HL-60/S4 (cell line): ENCODE measurements at regions not wholly inside any gene's neighbourhood (a gene's known extent, or its start where the extent isn't known, plus 50 kb on each side); places are given as distances from the start of the nearest gene placed in this dataset.

Experiments used
- in situ Hi-C: fragments of 300-500 bp; cut with MboI; formaldehyde crosslinking; loops from 2 replicates; pipeline ENCODE4 v1.14.3; 2022; ENCODE audit warnings: low sequenced_read_pairs

DNA sequence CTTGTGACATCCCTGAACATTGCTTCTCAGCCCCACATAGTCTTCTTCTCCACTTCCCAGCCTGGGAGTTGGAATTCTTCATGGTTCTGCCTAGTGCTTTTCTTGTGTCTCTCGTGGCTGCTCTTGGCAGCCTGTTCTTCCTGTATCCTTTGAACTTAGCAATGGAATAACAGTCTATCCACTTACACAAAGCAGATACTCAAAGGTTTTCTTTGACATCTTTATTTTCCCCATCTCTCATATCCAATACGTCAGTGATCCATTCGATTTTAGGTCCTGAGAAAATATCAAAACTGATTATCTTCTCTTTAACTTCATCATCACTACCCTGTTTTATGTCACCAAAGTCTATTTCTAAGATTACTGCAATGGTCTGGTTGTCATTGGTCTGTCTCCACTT, 1091.2 kb upstream of the PIK3C3 start:
- in situ Hi-C loops = no loop called here

DNA sequence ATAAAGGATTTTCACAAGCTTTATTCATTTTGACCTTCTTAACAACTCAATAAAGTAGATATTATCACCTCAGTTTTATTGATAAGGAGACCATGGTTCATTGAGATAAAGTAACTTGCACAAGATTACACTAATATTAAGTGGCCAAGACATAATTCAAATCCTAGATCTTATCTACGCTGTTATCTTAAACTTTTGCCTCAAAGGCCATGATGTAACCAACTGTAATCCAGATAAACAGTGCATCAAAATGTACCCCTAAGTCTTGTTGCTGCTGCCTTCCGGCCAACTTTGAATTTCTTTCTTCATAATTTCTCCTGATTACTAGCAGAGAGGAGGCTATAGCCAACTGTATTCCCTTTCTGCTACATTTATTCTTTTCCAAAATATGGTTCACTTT, 1094.8 kb upstream of the PIK3C3 start:
- in situ Hi-C loops = no loop called here

DNA sequence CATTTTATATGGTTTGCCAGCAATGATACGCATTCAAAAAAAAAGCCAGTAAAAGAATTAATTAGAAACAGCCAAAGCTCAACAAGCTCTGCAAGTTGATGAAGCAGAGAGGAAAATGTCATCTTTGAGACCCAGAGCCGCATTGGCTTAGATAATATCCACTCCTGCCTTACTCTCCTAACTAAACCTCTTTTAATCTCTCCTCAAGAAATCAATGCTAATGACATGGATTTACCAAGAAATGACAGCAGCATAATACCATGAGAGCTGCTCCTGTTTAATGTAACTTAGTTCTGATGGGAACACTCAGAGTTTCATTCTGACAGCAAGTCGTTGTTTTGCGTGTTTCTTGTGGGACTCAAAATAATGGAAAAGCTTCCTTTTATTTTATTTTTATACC, 1099.4 kb upstream of the PIK3C3 start:
- in situ Hi-C loops = no loop called here

DNA sequence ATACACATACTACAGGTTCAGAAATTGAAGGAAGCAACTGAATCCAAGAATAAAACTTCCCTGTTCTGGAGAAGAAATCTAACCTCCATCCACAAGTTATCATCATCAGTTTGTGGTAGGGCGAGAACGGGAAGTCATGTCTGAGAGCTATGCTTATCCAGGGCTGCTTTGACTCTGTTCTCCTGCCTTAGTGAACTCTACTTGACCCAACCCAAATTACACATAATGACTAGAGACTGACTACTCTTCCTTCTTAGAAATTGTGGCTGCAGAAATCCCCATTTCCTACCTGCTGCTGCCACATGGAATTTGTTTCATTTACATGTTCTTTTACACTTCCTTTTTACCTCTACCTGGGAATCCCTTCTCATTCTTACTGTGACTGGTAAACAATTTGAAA, 1102.6 kb upstream of the PIK3C3 start:
- in situ Hi-C loops = no loop called here

DNA sequence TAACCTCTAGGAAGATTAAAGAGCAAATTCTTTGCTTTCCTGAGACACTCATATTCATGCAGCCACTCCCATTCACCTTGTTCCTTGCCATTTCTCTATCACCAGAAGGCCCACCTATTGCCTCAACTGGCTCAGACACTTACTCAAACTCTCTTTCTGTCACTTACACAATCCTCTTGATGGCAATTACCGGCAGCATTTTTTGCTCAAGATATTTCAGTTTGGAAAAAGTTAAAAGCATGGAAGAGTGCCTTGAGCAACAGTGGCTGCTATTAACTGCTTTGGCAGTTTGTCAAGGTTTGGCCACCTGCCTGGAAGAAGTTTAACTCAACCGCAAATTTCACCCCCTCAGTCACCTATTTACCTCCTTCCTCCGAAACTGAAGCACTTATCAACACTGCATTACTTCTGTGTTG, 1104.0 kb upstream of the PIK3C3 start:
- in situ Hi-C loops = no loop called here

DNA sequence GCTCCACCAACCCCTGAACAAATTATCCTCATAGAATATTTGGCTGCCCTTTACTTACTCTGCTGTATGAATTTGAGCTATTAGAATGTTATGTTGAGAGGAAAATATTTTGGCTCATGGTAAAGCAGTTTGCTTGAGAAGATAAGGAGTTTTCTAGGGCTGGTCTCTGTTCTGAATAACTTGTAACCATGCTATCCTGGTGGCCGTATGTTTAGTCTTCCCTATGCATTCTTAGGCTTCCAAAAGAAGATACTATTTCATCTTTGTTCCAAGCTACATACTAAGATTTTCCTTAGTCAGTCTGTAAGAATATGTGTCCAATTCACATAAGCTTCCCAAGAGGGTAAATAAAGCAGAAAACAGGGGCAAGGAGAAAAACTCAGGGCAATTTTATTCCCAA, 1105.1 kb upstream of the PIK3C3 start:
- in situ Hi-C loops = no loop called here

DNA sequence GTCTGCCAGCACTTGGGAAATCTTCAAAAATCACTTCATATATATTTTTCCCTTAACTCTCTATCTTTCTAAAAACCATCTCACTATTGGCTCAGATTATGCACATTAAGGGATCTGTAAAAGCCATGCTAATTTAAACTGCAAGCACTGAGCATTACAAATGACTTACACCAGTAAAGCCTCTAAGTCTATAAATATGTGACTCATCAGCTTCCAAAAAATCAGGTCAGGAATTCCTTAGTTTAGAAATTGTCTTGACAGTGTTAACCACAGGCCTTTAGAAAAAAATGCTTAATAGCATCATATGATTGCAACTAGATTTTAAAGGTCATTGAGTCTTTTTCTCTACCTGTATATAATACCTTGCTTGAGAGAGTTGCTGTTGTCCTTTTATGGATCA, 1113.6 kb upstream of the PIK3C3 start:
- in situ Hi-C loops = no loop called here

DNA sequence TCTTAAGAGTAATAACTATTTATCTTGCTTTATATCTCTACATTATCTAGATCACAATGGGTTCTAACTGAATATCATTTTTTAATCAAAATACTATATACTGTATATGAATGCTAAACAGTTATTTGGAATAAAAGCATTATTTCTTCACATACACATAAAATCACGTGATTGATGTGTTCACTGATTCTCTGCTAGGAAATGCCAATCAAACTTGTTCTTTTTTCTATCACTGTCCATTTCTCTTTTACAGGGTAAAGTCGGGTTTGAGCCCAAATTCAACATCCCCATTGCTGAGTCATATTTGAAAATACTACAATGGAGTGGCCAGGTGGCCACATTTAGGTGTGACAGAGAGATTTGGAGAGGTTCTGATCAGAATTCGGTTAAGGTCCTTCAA, 1114.0 kb upstream of the PIK3C3 start:
- in situ Hi-C loops = no loop called here

DNA sequence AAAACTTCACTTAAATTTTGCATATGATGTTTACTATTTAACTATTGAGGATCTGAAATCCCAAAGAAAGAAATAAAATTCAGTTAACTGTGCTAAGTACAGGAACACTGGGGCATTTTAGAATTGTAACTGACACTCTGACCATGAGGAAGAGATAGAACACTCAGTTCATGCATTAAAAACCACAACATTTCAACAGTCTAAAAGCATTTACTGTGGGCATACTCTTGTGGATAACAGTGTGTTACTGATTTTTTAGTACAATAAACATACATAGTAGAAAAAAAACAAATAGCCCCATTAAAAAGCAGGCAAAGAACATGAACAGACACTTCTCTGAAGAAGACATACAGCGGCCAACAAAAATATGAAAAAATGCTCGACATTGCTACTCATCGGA, 1122.7 kb upstream of the PIK3C3 start:
- in situ Hi-C loops = no loop called here

DNA sequence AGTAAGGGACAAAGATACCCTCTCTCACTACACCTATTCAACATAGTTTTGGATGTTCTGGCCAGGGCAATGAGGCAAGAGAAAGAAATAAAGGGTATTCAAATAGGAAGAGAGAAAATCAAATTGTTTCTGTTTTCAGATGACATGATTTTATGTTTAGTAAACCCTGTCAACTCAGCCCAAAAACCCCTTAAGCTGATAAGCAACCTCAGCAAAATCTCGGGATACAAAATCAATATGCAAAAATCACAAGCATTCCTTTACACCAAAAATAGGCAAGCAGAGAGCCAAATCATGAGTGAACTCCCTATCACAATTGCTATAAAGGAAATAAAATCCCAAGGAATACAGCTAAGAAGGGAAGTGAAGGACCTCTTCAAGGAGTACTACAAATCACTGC, 1130.7 kb upstream of the PIK3C3 start:
- in situ Hi-C loops = no loop called here

DNA sequence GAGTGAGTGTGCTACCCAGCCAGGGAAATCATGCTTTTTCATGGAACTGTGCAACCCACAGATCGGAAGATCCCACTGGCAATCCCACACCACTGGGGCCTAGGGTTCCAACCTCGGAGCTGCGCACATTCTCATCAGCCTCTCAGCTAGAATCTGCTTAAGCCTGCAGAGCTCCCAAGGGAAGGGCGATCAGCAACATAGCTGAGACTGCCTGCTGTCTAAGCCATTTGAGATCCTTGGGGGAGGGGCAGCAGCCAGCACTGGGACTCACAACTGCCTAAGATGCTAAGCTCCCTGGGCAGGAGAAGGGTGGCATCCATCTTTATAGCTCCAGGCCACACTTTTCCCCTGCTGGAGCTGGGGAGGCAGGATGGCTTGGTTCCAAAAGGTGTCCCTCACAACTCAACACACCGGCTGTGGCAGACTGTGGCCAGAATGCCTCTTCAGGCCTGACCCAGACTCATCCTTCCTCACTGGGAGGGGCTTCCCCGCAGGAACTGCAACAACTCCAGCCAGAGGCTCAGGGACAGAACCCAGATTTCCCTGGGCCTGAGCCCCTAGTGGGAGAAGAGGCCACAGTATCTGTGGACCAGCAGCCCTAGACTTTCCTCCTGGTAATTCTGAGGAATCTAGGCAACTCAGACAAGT, 1133.3 kb upstream of the PIK3C3 start:
- in situ Hi-C loops = no loop called here

DNA sequence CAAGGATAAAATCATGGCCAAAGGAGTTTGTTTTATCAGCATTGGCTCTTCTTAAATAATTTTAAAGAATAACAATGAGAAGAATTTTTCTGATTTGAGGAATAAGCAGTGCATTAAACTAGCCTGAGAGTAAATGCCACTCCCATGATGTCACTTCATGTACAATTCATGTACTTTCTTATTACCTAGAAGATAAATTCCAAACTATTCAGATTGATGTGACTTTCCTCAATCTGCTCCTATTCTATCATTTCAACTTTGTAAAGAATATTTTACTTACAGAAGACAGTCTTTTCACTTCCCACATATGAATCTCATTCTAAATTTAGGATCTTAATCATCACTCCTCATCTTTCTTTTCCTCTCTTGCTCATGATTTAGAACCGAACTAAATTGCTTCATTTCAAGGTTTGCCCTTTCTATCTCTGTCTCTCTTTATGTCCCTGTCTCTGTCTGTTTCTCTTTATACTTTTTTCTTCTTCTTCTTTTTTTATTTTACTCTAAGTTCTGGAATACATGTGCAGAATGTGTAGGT, 1142.0 kb upstream of the PIK3C3 start:
- in situ Hi-C loops = no loop called here

DNA sequence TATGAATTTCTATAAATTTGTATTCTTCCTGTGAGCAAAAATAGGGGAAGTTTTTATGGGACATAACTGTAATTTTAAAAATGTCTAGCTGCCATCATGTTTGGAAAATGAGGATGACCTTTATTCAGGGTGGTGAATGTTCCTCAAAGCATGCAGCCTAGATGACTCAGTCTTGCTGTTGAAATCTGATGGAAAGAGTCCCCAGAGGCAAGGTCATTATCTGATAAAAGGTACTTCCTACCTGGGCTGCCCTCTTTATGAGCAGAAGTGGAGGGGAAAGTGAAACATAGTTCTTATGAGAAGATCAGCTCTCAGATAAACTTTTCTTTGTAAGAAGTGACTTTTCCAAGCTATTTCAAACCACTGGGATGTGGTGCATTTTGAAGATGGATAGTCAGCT, 1144.7 kb upstream of the PIK3C3 start:
- in situ Hi-C loops = no loop called here

DNA sequence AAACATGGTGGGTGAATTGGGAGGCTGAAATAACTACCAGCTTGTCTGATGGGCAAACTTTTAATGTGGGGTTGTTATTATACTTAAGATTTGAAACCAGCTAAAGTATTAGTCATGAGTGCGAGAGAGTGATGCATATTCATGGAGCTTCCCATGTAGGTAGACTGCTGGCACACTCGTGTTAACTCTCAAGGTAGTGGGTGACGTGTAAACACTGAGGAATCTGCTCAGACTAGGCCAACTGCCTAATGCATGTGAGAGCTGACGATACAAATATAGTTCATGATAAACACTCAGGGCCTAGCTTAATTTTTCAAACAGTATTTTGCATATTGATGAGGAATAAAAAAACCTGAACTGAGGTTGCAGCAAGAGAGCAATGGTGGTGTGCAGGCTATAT, 1165.7 kb upstream of the PIK3C3 start:
- in situ Hi-C loops = no loop called here

DNA sequence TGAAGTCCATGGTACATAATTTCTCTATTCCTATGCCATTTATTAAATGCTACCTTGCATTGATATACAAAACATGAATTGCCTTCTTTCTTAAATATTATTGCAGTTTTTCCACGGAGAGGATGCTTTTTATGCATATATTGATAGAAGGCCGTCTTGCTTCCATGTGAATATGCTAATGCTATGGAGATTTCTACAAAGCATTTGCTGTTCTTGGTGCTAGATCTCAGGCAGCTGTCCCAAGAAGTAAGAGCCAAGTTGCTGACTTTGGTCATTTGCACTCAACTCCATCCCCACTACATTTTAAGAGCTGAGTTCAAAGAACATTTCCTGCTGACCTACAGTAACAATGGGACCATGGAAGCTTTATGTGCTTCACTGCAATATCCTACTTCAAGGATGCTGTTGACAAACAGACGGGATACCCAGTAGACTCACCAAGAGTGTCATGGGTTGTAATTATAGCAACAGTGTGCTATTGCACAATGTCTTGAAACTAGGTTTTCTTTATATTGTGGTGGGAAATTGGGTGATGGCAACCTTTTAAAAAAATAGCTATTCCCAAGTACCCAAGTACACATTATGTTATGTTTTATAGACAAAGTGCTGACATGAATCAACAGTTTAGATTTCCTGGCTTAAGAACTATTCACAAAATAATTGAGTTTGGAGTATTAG, 1172.4 kb upstream of the PIK3C3 start:
- in situ Hi-C loops = no loop called here

DNA sequence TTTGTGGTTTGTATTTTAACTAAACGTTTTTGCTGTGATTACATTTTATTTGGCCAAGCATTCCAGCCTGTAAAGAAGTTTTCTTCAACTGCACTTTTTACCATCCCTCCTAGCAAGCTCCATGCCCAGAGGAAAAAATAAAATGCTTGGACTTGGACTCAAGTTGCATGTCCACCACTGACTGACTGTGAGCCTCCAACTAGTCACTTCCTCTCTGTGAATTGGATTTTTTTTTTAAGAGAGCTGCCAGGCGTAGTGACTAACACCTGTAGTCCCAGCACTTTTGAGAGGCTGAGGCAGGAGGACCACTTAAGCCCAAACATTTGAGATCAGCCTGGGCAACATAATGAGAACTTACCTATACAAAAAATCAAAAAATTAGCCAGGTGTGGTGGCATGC, 1185.2 kb upstream of the PIK3C3 start:
- in situ Hi-C loops = no loop called here

DNA sequence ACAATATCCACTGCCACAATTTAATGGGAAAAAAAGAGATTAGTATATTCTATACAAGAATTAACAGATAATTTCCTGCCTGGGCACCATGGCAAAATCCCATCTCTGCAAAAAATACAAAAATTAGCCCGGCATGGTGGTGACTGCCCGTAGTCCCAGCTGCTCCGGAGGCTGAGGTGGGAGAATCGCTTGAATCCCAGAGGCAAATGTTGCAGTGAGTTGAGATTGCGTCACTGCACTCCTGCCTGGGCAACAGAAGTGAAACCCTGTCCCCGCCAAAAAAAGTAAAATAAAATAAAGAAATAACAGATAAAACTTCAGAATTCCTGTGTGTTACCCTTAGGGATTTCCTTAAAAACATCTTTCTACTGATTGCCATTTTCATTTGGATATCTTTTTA, 1194.8 kb upstream of the PIK3C3 start:
- in situ Hi-C loops = no loop called here

DNA sequence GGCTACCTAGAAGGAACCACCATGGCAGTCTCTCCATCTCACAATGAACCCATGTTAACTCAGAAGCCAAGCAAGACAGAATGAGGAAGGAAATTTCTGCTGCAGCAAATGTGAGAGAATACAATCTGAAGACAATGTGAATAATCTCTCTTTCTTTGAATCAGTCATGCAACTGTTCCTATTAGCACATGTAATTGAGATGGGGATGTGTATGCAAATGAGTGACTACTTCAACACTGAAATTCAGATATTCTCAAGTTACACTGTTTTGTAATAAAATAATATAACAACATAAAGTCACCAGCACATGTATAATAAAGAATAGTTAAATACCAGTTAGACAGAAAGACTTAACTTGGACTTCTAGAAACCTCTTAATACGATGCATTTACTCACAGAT, 1200.6 kb upstream of the PIK3C3 start:
- in situ Hi-C loops = no loop called here

DNA sequence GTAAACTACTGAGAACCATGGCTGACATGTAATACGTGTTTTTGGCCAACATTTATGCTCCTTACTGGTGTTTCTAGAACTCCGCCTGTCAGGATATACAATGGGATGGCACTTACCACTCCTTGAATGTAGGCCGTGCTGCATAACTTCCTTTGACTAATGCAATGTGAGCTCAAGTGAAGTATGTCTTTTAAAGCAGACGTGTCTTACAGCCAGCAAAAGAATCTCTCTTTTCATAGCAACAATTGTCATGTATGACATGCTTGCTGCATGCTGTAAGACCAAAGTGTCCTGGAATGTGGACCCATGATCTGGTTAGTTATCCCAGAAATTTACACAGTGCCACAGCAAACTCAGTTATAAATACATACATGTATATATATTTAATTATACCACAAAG, 1202.7 kb upstream of the PIK3C3 start:
- in situ Hi-C loops = no loop called here

DNA sequence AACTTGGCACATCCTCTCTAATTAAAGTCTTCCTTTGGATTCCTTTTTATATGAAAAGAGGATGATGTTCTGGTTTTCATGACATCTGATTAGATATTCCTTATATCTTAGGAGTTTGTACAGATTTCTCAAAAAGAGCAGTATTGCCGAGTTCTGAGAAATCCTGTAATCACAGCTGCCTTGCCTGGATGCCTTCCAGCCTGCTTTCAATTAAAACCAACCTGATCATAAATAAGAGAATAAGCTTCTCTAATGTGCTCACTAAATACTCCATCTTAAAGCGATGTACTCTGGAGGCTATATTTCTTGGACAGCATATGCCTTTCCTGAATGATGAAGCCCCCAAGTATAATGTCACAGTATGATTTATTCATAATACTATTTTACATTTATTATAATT, 1203.8 kb upstream of the PIK3C3 start:
- in situ Hi-C loops = no loop called here

DNA sequence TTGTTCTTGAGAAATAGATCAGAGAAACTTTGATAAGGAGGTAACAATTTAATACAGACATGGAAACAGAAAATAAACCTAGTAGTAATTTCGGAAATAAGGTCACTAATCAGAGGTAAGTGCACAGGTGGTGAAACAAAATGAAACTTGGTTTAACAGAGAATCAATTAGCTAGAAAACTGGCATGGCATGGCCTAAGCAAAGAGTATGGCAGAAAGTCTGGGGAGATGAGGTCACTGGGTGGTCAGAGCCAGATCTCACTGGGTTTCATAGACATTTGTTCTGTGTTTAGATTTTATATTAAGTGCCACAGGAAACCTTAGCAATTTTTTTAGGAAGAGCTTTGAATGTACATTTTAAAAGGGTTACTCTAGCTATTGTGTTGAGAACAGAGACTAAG, 1216.0 kb upstream of the PIK3C3 start:
- in situ Hi-C loops = no loop called here

DNA sequence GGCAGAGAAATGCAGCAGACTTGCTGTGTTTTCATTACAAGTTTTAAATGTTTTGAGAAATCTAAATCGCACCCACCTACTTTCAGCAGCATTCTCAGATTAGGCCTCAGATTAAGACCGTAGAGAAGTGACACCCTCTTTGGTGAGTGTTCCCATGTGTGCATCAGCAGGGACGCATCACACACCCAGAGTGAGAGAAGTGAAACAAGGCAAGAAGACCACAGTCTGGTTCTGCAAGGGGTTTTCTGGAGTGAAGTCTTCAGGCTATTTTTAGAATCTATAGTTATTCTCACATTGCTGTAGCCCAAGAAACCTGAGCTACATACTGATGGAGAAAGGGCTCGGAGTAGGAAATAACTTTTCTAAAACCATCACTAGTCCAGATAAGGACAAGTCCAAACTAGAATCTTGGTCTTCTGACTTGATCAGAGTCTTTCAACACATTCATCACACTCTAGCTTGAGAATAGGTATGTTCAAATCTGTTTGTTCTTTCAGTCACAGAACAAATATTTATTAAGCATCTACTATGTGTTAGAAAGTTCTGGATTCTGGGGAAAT, 1216.6 kb upstream of the PIK3C3 start:
- in situ Hi-C loops = no loop called here
